Activated CD4-positive, CD25-positive, alpha-beta regulatory T cell treated with anti-CD3 and anti-CD28 coated beads, Interleukin-2, amount 50 U/mL, for 24 hours (primary cell): ENCODE measurements at regions not wholly inside any gene's neighbourhood (a gene's known extent, or its start where the extent isn't known, plus 50 kb on each side); places are given as distances from the start of the nearest gene placed in this dataset.

Experiments used
- ATAC-seq, 2 donors: fragments of 150-1000 bp; cut with Tn5 transposase; one replicate each; pipeline ENCODE4 v1.10.0; 2021; ENCODE audit warnings: mild to moderate bottlenecking in 1 of 2, moderate library complexity in 1 of 2

DNA sequence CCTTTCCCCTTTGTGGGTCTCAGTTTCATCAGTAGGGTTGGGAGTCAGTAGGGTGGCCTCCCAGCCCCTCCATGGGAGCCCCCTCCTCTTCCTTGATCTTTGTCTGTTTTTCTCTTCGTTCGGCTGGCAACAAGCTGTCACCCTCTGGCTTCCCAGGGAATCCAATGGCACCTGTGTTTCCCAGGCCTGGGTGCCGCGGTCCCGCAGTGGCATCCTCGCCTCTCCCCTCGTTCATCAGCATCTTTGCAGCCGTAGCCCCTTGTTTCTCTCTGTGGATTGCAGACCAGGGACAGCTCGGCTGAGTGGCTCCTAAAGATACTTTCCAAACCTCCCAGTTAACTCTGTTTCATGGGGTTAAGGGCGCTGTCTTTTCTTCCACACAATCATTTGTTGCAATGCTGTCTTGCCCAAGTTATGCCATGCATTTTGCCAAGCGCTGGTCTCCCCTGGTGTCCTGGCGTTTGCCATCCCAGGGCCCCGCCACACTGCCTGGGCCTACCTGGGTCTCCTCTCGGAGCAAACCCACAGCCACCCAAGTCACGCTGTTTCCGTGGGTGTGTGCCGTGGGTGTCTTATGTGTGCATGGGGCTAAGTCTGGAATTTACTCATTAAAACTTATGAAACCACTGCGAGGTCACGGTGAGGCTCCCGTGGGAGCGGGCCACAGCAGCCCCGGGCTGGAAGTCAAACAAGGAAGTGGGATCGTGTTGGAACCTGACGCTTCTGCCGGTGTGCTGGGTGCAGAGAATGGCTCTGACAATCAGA is 189.4 kb upstream of the SHH start:
- ATAC-seq, result no peak

DNA sequence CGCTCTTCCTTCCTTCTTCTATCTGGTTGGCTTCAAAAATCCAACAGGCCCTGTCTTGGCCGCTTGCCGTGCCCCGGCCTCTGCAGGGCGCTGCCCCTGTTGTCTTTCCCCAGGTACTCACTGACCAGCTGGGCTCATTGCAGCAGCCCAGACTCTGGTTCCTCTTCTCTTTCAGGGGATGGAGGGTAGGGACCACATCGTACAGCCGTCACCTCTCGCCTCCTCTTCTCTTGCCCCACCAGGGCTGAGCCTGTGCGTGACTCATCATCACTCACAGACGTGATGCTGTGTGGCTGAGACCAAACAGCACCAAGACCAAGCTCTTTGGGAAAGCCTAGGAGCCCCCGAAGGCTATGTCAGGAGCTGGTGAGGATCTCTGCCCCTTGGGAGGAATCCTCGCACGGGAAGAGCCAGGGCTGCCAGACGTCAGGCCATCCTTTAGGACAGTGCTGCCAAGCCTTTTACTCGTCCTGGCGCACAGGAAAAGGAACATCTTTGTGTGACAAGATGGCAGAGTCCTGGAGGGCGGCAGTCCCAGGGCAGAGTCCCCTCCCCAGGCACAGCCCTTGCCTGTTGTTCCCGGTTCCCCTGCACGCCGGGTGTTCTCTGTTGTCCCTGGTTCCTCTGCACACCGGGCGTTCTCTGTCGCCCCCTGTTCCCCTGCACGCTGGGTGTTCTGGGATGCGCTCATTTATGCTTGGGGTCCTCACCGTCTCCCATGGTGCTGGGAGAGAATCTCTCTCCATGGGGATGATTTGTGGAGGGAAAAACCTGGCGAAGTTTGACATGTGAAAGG is 188.5 kb upstream of the SHH start:
- no peak for ATAC-seq

DNA sequence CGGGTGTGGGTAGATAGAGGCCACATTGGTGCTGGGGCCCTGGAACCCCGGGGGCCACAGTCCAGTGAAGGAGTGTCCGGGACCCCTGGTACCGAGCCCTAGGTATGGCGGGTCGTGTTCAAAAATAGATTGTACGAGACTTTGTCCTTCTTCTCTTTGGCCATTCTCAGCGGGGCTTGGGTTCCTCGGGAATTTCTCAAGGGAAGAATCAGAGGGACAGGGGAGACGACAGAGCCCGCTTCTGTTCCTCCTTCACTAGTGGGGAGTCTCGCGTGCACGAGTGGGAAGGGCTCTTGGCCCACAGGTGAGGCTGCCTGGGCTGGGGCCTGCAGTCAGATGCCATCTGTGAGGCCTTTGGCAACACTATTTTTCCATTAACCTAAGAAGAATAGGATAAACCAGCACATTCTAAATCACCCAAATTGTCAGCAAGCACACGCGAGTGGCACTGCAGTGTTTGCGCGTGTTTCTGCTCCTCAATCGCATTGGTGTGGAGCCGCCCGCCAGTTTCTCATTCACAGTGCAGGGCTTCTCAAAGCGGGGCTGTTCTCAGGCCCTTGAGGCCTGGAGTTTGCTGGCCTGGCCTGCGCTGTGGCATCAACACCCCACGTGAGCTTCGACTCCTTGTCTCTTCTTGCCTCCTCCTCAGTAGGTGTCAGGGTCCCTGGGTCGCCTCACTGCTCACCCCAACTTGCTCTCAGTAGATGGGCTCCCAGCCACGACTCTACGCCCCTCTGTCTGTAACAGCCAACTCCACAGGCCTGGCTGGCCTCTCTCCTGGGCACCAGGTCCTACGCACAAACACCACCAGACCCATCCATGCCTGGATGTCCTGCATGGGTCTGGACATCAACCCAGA is 187.6 kb upstream of the SHH start:
- ATAC-seq, result no peak

DNA sequence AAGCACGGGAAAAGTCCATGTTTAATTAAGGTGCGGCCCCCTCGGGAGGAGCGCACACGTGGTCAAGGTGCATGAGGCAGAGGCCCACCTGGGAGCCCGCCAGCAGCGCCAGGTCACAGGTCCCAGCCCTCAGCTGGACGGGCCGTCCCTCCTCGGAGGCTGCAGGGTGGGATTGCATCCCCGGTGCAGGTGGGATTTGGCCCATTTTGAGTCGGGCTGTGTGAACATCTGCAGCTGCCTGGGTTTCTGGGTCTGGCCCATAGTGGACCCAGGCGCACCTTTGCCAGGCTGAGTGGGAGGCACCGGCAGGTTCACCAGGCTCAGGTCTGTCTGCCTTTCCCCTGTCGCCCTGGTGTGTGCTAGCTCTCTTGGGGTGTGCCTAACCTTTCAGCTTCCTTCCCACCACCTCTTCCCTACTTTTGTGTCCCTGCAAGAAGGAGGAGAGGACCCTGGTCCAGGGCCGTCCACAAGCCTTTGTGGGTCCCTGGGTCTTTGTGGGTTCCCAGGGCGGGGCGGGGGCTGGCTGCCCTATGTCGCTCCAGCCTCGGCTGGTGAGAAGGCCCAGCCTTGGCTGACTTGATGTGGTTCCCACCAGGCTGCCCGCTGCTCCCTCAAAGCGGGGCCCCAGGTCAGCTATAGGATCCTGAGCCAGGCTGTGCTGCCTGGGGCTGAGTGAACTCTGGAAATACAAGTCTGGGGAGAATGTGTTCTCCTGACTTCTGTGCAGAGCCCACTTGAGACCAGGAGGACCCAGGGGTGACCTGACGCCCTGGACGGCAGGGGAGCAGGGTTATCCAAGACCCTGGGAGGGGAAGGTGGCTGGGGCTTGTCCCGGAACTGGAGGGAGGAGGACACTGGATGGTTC is 186.7 kb upstream of the SHH start:
- no peak for ATAC-seq

DNA sequence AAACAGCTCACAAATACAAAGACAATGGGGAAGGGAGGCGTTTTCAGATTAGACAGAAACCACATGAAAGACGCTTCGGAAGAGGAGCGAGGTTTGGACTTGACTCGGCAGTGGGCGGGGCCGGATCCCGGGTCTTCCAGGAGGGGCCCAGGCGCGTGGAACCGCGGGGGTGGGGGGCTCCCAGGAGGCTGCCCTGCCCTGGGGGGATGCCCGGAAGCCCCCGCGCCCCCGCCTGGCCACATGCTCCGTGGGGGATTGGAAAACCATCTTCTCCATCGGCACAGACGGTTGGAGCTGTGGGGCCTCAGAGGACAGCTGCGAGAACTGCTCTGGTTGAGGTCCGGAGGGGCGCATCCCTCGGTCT is 186.0 kb upstream of the SHH start:
- no peak for ATAC-seq

DNA sequence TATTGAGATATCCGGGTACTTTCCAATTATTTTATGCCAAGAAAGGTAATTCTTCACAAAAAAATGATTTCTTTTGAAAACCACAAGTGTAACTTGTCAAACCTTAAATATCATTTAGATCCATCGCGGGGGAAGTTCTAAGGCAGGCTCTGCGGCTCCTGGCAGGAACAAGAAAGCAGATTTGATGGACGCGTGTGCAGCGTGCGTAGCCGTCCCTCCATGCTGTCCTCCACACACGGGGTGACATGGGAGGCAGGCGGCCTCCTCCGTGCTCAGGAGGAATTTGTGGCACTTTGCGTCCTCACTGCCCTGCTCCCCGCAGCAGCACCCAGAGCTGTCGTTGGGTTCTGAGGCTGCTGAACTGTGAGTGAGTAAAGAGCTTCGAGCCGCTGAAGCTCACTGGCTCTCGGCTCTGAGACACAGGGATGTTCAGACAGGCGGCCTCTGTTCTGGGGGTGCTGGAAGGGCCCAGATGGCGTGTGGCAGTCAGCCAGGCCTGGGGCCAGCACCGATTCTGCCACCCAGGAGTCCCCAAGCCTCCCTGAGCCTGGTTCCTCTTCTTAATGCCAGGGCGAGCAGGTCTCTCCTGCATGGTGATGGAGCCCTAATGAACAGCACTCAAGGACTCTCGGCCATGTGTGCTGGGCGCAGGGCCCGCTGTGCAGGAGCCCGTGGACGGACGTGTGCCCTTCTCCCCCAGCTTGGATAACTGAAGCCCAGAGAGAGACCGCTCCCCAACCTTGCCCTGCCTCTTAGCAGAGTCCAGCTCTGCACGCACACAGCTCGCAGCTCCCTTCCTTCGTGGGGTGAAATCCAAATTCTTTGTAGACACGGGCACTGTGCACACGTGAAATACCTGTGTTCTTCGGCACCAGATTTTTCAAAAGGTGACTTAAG is 185.4 kb upstream of the SHH start:
- peak in 1 of 2 donors; percentile 36 for ATAC-seq

DNA sequence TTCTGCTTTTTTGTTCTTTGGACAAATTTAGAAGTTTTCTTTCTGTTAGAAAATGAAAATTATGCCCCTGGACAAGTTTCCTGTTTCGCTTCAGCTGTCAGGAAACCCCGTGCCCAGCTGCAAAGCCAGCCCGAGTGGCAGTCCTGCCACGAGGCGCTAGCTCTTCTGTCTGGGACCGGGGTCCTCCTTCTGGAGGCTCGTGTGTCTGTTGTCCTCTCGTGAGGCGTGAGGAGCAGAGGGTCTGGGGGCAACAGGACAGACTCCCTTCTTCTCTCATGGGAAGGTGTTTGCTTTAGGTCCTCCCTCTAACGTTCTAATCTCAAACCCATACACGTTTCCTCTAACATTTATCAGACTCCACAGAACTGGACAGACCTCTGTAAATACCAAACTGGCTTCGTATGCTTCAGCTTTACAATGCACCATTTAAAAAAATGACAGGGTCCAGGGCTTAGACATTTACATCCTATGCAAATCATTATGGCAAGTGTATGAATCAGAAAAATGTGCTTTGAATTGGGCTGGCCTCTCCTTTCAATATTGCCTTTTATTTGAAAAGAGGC is 184.5 kb upstream of the SHH start:
- ATAC-seq, result no peak

DNA sequence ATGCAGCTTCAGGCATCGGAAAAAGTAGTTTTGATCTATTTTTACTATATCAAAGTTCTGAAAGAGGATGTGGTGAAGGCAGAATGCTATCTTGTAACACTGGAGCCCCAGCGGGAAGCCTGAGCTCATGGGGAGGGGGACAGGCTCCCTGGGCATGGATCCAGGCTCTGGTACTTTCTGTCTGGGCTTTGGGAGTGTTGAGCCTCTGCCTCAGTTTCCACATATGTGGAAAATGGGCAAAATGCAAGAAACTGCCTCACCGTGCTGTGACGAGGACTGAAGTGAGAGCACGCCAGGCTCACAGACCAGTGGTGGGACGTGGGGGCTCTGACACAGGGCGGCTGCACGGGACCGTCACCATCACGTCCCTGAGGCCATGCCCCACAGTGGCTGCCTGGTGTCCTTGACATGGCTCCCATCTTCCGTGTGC is 182.9 kb upstream of the SHH start:
- ATAC-seq, result no peak

DNA sequence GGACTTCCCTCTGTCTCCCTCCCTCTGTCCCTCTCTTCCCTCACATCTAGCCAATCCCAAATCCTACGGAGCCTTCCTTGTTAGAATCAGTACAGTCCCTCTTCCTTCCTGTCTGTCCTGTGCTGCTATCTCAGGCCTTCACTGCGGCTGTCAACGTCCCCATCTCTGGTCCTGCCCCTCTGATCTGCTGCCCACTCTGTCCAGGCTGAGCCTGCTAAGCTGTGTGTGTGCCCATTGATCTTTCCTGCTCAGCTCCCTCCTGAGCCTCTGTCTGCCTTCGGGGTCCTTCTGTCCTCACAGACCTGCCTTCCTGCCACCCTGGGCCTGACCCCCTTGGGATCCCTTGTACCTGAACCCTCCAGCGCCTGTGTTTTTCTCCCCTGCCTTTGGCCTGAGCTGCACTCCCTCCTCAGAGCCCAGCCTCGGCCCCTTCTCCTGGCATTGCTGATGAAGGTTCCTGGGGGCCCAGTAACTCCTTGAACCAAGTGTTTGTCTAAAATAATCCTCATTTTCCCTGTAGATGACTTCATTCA is 182.1 kb upstream of the SHH start:
- no peak for ATAC-seq

DNA sequence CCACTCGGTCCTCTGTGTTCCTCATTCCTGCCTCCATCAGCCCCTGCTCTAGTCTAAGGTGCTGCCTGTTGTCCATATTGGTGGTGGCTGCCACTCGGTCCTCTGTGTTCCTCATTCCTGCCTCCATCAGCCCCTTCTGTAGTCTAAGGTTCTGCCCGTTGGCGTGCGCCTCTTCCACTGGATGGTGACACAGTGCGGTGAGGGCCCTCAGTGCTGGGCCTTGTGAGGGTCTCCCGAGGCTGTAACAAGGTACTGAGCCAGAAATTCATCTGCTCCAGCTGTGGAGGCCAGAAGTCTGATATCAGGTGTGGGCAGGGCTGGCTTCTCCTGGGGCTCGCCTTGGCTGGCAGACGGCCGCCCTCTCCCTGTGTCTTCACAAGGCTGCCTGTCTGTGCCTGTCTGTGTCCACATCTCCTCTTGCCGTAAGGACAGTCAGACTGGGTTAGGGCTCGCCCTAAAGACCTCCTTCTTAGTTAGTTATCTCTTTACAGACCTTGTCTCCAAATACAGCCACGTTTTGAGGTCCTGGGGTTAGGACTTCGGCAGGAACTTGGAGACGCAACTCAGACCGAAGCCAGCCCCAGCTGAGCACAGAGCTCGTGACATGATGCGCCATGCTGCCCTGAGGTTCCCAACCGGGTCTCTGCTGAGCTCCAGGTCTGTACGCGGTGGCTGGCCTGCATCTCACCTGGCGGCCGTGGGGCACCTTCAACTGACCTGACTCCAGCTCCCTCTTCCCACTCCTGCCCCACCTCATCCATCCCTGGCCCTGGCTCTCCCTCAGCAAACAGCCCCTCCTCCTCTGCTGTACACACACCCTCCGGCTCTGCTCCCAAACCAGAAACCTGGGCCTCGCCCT is 181.4 kb upstream of the SHH start:
- no peak for ATAC-seq

DNA sequence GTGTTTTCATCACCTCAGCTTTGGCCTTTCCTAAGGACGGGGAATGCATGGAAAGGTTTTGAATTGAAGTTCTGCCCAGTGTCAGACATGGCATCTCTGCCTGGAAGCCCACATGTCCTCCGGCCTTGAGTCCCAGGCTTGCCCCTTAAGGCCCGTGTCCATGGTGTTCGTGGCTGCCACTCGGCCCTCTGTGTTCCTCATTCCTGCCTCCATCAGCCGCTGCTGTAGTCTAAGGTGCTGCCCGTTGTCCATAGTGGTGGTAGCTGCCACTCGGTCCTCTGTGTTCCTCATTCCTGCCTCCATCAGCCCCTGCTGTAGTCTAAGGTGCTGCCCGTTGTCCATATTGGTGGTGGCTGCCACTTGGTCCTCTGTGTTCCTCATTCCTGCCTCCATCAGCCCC is 180.7 kb upstream of the SHH start:
- no peak for ATAC-seq

DNA sequence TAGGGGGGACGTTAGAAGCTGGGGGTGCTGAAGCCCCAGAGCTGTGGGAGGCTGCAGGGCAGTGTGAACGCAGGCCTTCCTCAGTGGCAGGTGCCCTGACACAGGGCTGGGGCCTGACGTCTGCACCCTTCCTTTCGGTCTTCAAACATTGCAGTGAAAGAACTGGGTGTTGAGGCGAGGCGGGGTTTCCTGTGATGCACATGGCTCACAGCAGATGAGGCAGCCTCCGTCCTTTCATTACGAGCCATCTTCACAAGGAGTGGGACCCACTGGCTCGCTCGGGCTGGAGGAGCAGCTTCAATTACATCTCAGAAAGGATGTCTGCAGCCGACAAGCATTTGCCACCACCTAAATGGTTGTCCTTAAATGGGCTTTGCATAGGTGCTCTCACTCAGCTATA is 180.3 kb upstream of the SHH start:
- ATAC-seq, result no peak

DNA sequence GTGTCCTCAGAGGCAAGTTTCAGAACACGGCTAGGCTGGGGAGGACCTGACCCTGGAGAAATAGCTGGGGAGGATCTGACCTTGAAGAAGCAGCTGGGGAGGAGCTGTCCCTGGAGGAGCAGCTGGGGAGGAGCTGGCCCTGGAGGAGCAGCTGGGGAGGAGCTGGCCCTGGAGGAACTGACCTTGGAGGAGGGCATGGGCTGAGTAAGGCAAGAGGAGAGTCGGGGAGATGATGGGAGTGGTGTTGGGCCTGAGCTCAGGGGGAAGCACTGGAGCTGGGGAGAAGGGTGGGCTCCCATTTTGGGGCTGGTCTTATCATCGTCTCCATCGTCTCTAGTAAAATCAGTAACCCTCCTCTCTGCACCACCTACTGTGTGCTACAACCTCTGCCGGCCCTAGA is 179.8 kb upstream of the SHH start:
- ATAC-seq, result no peak

DNA sequence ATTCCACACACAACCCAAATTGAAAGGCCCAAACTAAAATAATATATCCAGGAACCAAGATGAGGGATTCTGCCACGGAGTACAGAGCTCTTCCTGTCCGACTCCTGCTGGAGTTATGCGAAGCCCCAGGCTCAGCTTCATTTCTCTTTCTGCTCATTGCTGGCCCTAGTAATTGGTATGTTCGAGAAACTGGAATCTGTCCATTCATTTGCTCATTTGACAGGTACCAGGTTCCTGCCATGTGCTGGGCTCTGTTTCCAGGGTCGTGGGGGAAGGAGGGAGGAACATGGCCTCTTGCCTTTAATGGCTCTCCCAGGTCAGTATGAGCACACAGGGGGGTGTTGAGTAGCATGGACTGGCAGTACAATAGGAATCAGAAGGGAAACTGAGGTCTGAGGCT is 179.2 kb upstream of the SHH start:
- ATAC-seq, result no peak

DNA sequence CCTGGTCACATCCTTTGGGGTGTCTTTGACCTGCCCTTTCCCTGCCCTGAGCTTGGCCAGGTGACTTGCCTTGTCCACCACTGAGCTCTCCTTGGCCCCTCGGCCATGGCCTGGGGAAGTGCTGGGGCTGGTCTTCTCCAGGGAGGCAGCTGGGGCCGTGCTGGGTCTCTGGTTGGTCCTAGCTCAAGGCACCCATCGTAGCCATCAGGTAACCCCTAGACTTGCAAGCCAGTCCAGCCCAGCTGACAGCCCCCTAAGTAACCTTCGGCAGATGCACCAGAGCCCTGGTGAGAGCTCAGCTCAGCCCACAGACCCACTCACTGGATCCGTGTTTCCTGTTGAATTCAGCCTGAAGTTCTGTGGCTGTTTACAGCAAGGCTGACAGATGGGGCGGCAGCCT is 176.2 kb upstream of the SHH start:
- ATAC-seq, result no peak

DNA sequence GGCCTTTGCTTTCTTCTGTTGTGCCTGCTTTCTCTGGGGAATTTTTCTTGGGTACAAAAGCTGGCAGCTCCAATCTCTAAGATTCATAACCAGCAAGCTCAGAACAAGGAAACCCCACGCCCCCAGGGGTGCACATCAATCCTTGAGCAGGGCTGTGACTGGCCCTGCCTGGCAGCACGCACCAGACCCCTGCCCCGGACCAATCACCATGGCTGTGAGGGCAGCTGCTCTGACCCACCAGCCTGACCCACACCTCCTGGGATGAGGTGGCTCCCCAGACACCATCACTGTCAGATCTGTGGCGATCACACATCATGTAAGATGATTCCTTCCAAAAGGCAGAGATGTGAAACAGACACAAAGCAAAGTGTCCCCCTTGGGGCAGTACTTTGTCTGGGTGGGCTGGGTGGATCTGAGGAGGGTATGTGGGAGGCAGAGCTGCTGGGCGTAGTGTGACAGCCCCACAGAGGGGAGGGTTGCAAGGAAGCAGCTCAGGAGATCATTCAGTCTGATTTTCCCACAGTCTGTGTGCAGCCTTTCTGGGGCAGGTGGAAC is 175.5 kb upstream of the SHH start:
- no peak for ATAC-seq

DNA sequence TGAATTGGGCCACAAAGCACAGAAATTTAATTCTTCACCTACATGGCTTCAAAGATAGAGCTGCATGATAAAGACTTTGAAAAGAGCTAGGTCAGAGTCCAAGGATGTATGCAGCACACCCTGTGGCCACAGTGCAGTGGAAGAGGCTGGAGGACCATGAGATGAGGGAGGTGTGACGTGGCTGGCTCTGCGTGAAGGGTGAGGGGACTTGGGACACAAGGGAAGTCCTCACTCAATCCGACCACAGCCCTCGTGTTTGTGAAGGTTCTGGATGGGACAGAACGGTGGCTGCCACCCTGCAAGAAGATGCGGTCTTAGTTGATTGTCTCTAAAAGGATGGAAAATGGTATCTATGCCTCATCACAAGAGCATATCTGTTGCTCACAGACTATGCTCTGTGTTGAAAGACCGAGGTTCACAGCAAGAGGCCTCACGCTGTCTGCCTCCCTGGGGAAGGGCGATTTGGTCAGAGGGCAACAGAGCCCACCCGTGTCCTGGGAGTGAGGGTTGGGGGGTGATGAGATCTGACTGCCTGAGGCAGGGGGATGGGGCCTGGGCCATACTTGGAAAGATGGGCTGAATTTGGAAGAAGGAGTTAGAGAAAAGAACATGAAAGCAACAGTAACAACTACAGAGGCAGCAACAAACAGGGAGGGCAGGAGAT is 174.4 kb upstream of the SHH start:
- no peak for ATAC-seq

DNA sequence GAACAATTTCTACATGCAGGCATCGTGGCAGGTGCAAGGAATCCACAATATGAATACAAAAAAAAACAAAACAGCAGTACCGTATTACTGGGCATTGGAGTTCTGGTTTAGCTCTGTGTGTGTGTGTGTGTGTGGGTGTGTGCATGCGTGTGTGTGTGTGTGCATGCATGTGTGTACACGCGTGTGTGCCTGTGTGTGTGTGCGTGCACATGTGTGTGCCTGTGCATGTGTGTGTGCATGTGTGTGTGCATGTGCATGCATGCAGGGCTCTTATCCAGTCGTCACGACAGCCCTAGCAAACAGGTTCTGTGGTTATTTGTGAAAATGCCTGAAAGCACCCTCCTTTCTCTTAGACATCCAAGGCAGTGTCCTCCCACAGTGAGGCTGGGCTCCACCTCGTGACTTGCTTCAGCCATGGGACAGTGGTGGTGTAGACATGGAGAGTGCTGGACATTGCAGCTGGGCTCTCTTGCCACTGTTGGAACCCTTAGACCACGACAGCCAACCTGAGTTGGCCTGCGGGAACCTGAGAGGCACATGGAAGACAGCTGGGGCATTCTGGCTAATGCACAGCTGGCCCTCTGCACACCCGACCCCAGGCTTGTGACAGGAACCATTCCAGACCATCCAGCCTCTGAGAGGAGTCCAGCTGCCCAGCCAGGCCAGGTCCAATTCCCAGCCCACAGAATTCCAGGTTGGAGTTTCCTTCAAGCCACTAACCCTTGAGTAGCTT is 173.4 kb upstream of the SHH start:
- no peak for ATAC-seq
